DOHH2 (cell line): ENCODE measurements at regions not wholly inside any gene's neighbourhood (a gene's known extent, or its start where the extent isn't known, plus 50 kb on each side); places are given as distances from the start of the nearest gene placed in this dataset.

Source experiments
- CTCF ChIP-seq: fragments of 200-600 bp; sonication (generic); IDR thresholded peaks from one replicate; pipeline ENCODE4 v1.5.1; 2014; ENCODE audit warnings: antibody characterized with exemption, mild to moderate bottlenecking, low read depth, low read length; ENCODE audit not compliant: poor library complexity, severe bottlenecking
- EZH2phosphoT487 ChIP-seq: fragments of 200-600 bp; sonication (generic); IDR thresholded peaks from 2 replicates; pipeline ENCODE4 v1.6.1; 2017; ENCODE audit warnings: borderline replicate concordance, mild to moderate bottlenecking, antibody characterized with exemption, low read length, moderate library complexity, mixed read lengths

DNA sequence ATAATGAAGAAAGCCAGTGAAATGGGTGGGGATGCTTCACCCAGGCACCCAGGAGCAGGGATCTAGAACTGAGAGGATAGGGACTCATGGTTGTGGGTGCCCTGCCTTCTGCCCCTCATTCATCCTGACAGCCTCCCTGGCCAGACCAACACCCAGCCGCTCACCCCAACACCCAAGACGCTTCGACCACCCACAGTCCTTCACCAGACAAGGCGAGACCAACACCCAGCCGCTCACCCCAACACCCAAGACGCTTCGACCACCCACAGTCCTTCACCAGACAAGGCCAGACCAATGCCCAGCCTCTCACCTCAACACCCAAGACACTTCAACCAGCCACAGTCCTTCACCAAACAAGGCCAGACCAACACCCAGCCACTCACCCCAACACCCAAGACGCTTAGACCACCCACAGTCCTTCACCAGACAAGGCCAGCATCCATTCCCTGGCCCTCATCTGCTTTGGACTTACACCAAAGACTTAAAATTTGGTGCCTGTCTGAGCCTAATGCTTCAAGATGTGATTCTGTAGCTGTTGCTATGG is 131.5 kb downstream of the ANKRD60 start:
- TF ChIP-seq CTCF, result no peak
- TF ChIP-seq EZH2phosphoT487, result no peak
